Prostate gland (tissue), 2 donors: ENCODE measurements at regions not wholly inside any gene's neighbourhood (a gene's known extent, or its start where the extent isn't known, plus 50 kb on each side); places are given as distances from the start of the nearest gene placed in this dataset.

Experiments
- CTCF ChIP-seq, 4 experiments: fragments of 200-600 bp in 2 of 4; fragments of 450-650 bp in 2 of 4; sonication (generic) in 2 of 4; IDR thresholded peaks; 1 replicate in 3 of 4; 2 replicates in 1 of 4; pipeline ENCODE4 v1.5.1; 2016 to 2019; ENCODE audit warnings: antibody characterized with exemption in 4 of 4, mild to moderate bottlenecking in 2 of 4, moderate library complexity in 2 of 4
- POLR2AphosphoS5 ChIP-seq: sonication (generic); formaldehyde crosslinking; IDR thresholded peaks from one replicate; pipeline ENCODE4 v1.6.1; 2017; ENCODE audit warnings: antibody characterized with exemption

DNA sequence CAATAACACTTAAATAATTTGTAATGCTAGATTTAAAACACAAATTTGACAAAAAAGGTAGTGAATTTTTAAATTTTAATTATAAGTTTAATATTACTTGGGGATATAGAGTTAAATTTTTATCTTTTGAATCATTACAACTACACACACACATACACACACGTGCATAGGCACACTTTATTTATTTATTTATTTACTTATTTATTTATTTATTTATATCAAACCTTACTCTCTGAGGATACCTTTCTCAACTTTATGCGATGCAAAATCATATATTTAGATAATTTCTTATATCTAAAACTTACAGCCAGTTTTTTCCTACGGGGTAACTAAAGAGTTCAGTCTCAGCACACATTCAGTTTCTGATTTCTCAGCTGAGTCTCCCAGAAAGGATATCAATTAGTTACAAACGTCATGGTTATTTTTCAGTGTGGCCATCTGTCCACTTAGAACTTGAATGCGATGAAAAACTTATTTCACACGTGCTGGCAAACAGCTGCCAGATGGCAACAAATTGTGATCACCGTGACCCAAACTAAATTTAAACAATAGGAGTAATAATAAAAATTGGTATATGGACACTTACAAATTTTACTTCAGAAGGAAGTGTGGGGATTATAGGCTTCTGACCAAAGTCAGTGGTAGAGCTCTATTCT is 683.1 kb upstream of the PRR20A start:
- TF ChIP-seq CTCF (IDR thresholded peaks at IDR 0.05) (no peak), POLR2AphosphoS5 (no peak)
